Stimulated activated CD8-positive, alpha-beta memory T cell treated with anti-CD3 and anti-CD28 coated beads, Interleukin-15, amount 100 ng/mL, for 1 hour (primary cell): ENCODE measurements at regions not wholly inside any gene's neighbourhood (a gene's known extent, or its start where the extent isn't known, plus 50 kb on each side); places are given as distances from the start of the nearest gene placed in this dataset.
"Not testable (repeated sequence)": the region's sequence is repeated elsewhere in the genome, so short reads cannot be mapped to it uniquely, and the experiment has no call there.

Source experiments
- DNase-seq: peaks from one replicate; pipeline ENCODE4 v3.0.0-alpha.2; 2020; ENCODE audit warnings: low read depth

GRCh38 chr5:125848751-125849150, 574.5 kb upstream of the GRAMD2B start:
- DNase-seq: no peak

- DNase-seq: no peak
Observed at GRCh38 chr5:125856949-125857348, 566.3 kb upstream of the GRAMD2B start.

GRCh38 chr5:125863579-125863978, 559.6 kb upstream of the GRAMD2B start:
- DNase-seq: no peak

- no peak for DNase-seq
Observed at GRCh38 chr5:125865166-125865815, 557.9 kb upstream of the GRAMD2B start.

- DNase-seq: no peak
Observed at GRCh38 chr5:125868036-125868435, 555.2 kb upstream of the GRAMD2B start.

GRCh38 chr5:125870256-125870655, 553.0 kb upstream of the GRAMD2B start:
- no peak for DNase-seq

GRCh38 chr5:125874057-125874456, 549.2 kb upstream of the GRAMD2B start:
- no peak for DNase-seq

GRCh38 chr5:125874717-125875116, 548.5 kb upstream of the GRAMD2B start:
- no peak for DNase-seq

- DNase-seq: no peak
Observed at GRCh38 chr5:125877248-125877647, 546.0 kb upstream of the GRAMD2B start.

- DNase-seq: no peak
Observed at GRCh38 chr5:125882061-125882460, 541.1 kb upstream of the GRAMD2B start.

GRCh38 chr5:125883223-125883622, 540.0 kb upstream of the GRAMD2B start:
- no peak for DNase-seq

- no peak for DNase-seq
Observed at GRCh38 chr5:125888358-125888757, 534.9 kb upstream of the GRAMD2B start.

- DNase-seq: no peak
Observed at GRCh38 chr5:125890511-125890931, 532.7 kb upstream of the GRAMD2B start.

- DNase-seq: no peak
Observed at GRCh38 chr5:125891061-125891725, 532.0 kb upstream of the GRAMD2B start.

- no peak for DNase-seq
Observed at GRCh38 chr5:125894383-125894782, 528.8 kb upstream of the GRAMD2B start.

GRCh38 chr5:125896368-125896767, 526.8 kb upstream of the GRAMD2B start:
- no peak for DNase-seq

- DNase-seq: no peak
Observed at GRCh38 chr5:125897089-125897488, 526.1 kb upstream of the GRAMD2B start.

- DNase-seq: no peak
Observed at GRCh38 chr5:125898851-125899405, 524.3 kb upstream of the GRAMD2B start.

- DNase-seq: no peak
Observed at GRCh38 chr5:125912028-125912427, 511.2 kb upstream of the GRAMD2B start.

GRCh38 chr5:125913200-125913599, 510.0 kb upstream of the GRAMD2B start:
- DNase-seq: no peak

- DNase-seq: no peak
Observed at GRCh38 chr5:125914471-125914870, 508.7 kb upstream of the GRAMD2B start.

GRCh38 chr5:125923958-125924357, 499.3 kb upstream of the GRAMD2B start:
- not testable (repeated sequence) for DNase-seq

GRCh38 chr5:125926172-125926571, 497.0 kb upstream of the GRAMD2B start:
- DNase-seq: no peak

GRCh38 chr5:125928663-125929062, 494.5 kb upstream of the GRAMD2B start:
- DNase-seq: no peak
